Mucosa of descending colon (tissue), 3 donors: ENCODE measurements at regions not wholly inside any gene's neighbourhood (a gene's known extent, or its start where the extent isn't known, plus 50 kb on each side); places are given as distances from the start of the nearest gene placed in this dataset.

Experiments used
- ATAC-seq: fragments of 200-7000 bp; cut with Tn5 transposase; one replicate; pipeline ENCODE4 v1.9.1; 2020; ENCODE audit warnings: mild to moderate bottlenecking, moderate library complexity
- DNase-seq, 3 donors: peaks; one replicate each; pipeline ENCODE4 v3.0.0-alpha.2; 2020
- H3K36me3 ChIP-seq: fragments of 200-600 bp; one replicate; pipeline ENCODE4 v1.8.0; 2021; ENCODE audit warnings: low read depth, mild to moderate bottlenecking
- H3K4me1 ChIP-seq: fragments of 200-600 bp; one replicate; pipeline ENCODE4 v1.8.0; 2021; ENCODE audit warnings: low read depth, mild to moderate bottlenecking
- H3K4me3 ChIP-seq: fragments of 200-600 bp; one replicate; pipeline ENCODE4 v1.8.0; 2021; ENCODE audit warnings: mild to moderate bottlenecking
- H3K9me3 ChIP-seq: fragments of 200-600 bp; one replicate; pipeline ENCODE4 v1.8.0; 2021; ENCODE audit warnings: mild to moderate bottlenecking
- CTCF ChIP-seq: fragments of 200-600 bp; IDR thresholded peaks from one replicate; pipeline ENCODE4 v1.8.0; 2022; ENCODE audit warnings: antibody characterized with exemption, mild to moderate bottlenecking
- intact Hi-C, 2 donors: fragments of 100-400 bp; cut with DNase I in 1 of 2; cut with micrococcal nuclease in 1 of 2; formaldehyde crosslinking; loops; one replicate each; pipeline versions ENCODE4 v1.11.0 to v1.11.1; 2022; cut with DNase I, micrococcal nuclease
- donor health status: DM: no; HTN: no; CAD: no; lungs with moderate emphysema.
- donor health status: DM: no; HTN: no; CAD: no.
- donor health status: DM: no; HTN: yes; CAD: no.

GRCh38 chr7:22670422-22670815, 56.6 kb upstream of the IL6 start:
- DNase-seq = no peak
- no peaks in the 10 kb centered on the region for H3K4me1 ChIP-seq
- no peaks in the 10 kb centered on the region for H3K9me3 ChIP-seq
- ATAC-seq = no peak
- intact Hi-C loops = no loop called here
- no peak overlapping the region for H3K4me3 ChIP-seq
- H3K36me3 ChIP-seq = no peaks in the 10 kb centered on the region
- TF ChIP-seq CTCF = no peak

- H3K9me3 ChIP-seq = no peaks in the 10 kb centered on the region
- no peak for TF ChIP-seq CTCF
- no peak for ATAC-seq
- intact Hi-C loops = no loop called here
- no peaks in the 10 kb centered on the region for H3K36me3 ChIP-seq
- H3K4me3 ChIP-seq = no peak overlapping the region
- DNase-seq = no peak
- H3K4me1 ChIP-seq = no peaks in the 10 kb centered on the region
Measured at GRCh38 chr7:22669692-22670421, 57.1 kb upstream of the IL6 start.

GRCh38 chr7:22668971-22669401, 58.0 kb upstream of the IL6 start:
- intact Hi-C loops = no loop called here

GRCh38 chr7:22667562-22668239, 59.3 kb upstream of the IL6 start:
- Histone ChIP-seq H3K36me3 (no peaks in the 10 kb centered on the region), H3K4me1 (no peaks in the 10 kb centered on the region), H3K4me3 (no peak overlapping the region), H3K9me3 (no peaks in the 10 kb centered on the region)
- intact Hi-C loops = no loop called here
- no peak for ATAC-seq
- no peak for TF ChIP-seq CTCF
- no peak for DNase-seq

More at GRCh38 chr7:22668971-22669401, 58.0 kb upstream of the IL6 start:
- ATAC-seq = no peak
- Histone ChIP-seq H3K4me3 (no peak overlapping the region), H3K9me3 (no peaks in the 10 kb centered on the region), H3K36me3 (no peaks in the 10 kb centered on the region), H3K4me1 (no peaks in the 10 kb centered on the region)
- TF ChIP-seq CTCF = no peak
- no peak for DNase-seq

- Histone ChIP-seq H3K9me3 (no peaks in the 10 kb centered on the region), H3K36me3 (no peaks in the 10 kb centered on the region), H3K4me1 (no peaks in the 10 kb centered on the region), H3K4me3 (no peak overlapping the region)
- TF ChIP-seq CTCF = no peak
- ATAC-seq = no peak
- intact Hi-C loops = no loop called here
- no peak for DNase-seq
Measured at GRCh38 chr7:22667187-22667561, 59.8 kb upstream of the IL6 start.
